Gastrocnemius medialis (tissue), 4 donors: ENCODE measurements at regions not wholly inside any gene's neighbourhood (a gene's known extent, or its start where the extent isn't known, plus 50 kb on each side); places are given as distances from the start of the nearest gene placed in this dataset.

Experiments used
- ATAC-seq, 2 donors: fragments of 150-250 bp; one replicate each; pipeline ENCODE4 v1.9.1; 2016
- DNase-seq, 2 donors: peaks; one replicate each; pipeline ENCODE4 v3.0.0-alpha.2; 2019
- H3K27ac ChIP-seq, 4 donors: fragments of 200-600 bp; sonication (generic); 1 replicate in 1 of 4; 2 replicates in 3 of 4; pipeline ENCODE4 v1.5.1; 2016 to 2018; ENCODE audit warnings: mild to moderate bottlenecking in 2 of 4, moderate library complexity in 1 of 4
- H3K27me3 ChIP-seq, 3 donors: fragments of 200-600 bp; sonication (generic) in 2 of 3; 1 replicate in 1 of 3; 2 replicates in 2 of 3; pipeline versions ENCODE4 v1.5.1 to v1.6.0; 2016 to 2019; ENCODE audit warnings: mild to moderate bottlenecking in 1 of 3, moderate library complexity in 1 of 3
- H3K36me3 ChIP-seq, 2 donors: fragments of 200-600 bp; sonication (generic) in 1 of 2; one replicate each; pipeline ENCODE4 v1.5.1; 2017 to 2018
- H3K4me1 ChIP-seq, 2 donors: fragments of 200-600 bp; sonication (generic) in 1 of 2; one replicate each; pipeline ENCODE4 v1.5.1; 2016 to 2017; ENCODE audit warnings: mild to moderate bottlenecking in 2 of 2
- H3K4me3 ChIP-seq, 4 donors: fragments of 200-600 bp; sonication (generic) in 3 of 4; 1 replicate in 1 of 4; 2 replicates in 3 of 4; pipeline ENCODE4 v1.5.1; 2016 to 2019; ENCODE audit warnings: mild to moderate bottlenecking in 2 of 4
- H3K9me3 ChIP-seq, 3 donors: fragments of 200-600 bp; sonication (generic) in 2 of 3; 1 replicate in 1 of 3; 2 replicates in 2 of 3; pipeline ENCODE4 v1.5.1; 2016 to 2019
- POLR2A ChIP-seq, 2 donors: fragments of 450-650 bp; IDR thresholded peaks; one replicate each; pipeline ENCODE4 v1.6.1; 2017; ENCODE audit warnings: antibody characterized with exemption in 2 of 2, mild to moderate bottlenecking in 2 of 2, moderate library complexity in 2 of 2
- in situ Hi-C, 4 donors: fragments of 200-750 bp; cut with MboI; loops; one replicate each; pipeline versions ENCODE4 v1.15.0 to v1.8.0; 2017; ENCODE audit warnings: low sequenced_read_pairs in 4 of 4
- intact Hi-C: fragments of 100-400 bp; cut with DNase I; formaldehyde crosslinking; loops from one replicate; pipeline ENCODE4 v1.15.1; 2023; ENCODE audit warnings: low total_unique reads
- TF ChIP-seq, protein P1 (sequence below), 5 experiments: fragments of 450-650 bp in 3 of 5; fragments of 200-600 bp in 2 of 5; sonication (generic) in 2 of 5; IDR thresholded peaks in 4 of 5; conservative IDR thresholded peaks in 1 of 5; 1 replicate in 4 of 5; 2 replicates in 1 of 5; pipeline ENCODE4 v1.5.1; 2016 to 2019; ENCODE audit warnings: antibody characterized with exemption in 5 of 5, mild to moderate bottlenecking in 3 of 5, moderate library complexity in 3 of 5

DNA sequence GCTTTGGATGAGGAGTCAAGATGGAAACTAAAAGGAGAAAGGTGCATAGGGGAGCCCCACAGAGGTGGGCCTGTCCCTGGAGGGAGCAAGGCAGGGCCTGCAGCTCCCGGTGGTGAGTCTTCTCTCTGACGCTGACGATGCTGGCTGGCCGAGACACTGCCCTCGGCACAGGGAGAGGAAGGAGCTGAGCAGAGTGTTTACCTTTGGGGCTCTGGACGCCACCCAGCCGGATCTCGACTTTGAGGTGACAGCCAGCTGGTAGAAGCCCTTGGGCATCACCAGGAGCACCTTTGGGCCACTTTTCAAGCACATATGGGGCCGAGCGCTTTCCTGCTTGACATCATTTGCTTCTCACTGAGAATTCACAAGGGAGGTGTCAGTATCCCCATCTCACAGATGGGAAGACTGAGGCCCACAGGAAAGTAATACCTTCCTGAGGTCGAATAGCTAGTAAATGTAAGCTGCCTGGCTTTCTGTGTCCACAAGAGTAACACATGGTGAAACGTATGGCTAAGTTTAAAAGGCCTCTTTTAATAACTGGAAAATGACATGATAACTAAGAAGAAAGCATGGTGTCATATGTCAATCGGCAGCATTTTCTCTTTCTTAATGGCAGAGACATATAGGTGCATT is 294.3 kb upstream of the TNRC6C start:
- TF ChIP-seq, protein P1, sequence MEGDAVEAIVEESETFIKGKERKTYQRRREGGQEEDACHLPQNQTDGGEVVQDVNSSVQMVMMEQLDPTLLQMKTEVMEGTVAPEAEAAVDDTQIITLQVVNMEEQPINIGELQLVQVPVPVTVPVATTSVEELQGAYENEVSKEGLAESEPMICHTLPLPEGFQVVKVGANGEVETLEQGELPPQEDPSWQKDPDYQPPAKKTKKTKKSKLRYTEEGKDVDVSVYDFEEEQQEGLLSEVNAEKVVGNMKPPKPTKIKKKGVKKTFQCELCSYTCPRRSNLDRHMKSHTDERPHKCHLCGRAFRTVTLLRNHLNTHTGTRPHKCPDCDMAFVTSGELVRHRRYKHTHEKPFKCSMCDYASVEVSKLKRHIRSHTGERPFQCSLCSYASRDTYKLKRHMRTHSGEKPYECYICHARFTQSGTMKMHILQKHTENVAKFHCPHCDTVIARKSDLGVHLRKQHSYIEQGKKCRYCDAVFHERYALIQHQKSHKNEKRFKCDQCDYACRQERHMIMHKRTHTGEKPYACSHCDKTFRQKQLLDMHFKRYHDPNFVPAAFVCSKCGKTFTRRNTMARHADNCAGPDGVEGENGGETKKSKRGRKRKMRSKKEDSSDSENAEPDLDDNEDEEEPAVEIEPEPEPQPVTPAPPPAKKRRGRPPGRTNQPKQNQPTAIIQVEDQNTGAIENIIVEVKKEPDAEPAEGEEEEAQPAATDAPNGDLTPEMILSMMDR (IDR thresholded peaks at IDR 0.05 in 4 of 5, conservative IDR thresholded peaks at IDR 0.05 in 1 of 5) = no peak
- no peak for TF ChIP-seq POLR2A (IDR thresholded peaks at IDR 0.05)
- Histone ChIP-seq H3K27me3 (peaks cover 0 to 3% (median 0%) of the 10 kb centered on the region in 3 donors), H3K27ac (no peak overlapping the region), H3K4me1 (no peaks in the 10 kb centered on the region), H3K36me3 (no peaks in the 10 kb centered on the region), H3K4me3 (no peak overlapping the region), H3K9me3 (no peaks in the 10 kb centered on the region)
- no peak for ATAC-seq
- intact Hi-C loops (no loop called here), in situ Hi-C loops (loop anchor here in 1 of 4 donors (25.0 kb wide), 1 partner anchor 102 kb away; no protein-coding TSS in a partner anchor)
- DNase-seq = no peak

DNA sequence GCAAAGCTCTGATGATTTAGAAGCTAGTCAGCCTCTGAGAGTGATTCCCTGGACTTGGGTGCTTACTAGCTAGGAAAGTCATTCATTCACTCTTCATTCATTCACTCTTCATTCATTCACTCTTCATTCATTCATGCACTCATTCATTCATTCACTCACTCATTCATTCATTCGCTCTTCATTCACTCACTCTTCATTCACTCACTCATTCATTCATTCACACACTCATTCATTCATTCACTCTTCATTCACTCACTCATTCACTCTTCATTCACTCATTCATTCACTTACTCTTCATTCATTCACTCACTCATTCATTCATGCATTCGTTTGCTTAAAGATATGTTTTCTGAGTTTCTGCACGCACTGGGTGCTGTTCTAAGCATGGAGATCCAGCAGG is 292.7 kb upstream of the TNRC6C start:
- Histone ChIP-seq H3K4me1 (no peaks in the 10 kb centered on the region), H3K27ac (no peak overlapping the region), H3K9me3 (no peaks in the 10 kb centered on the region), H3K36me3 (no peaks in the 10 kb centered on the region), H3K4me3 (no peak overlapping the region), H3K27me3 (no peaks in the 10 kb centered on the region)
- ATAC-seq = no peak
- TF ChIP-seq, protein P1 (IDR thresholded peaks at IDR 0.05 in 4 of 5, conservative IDR thresholded peaks at IDR 0.05 in 1 of 5) = no peak
- TF ChIP-seq POLR2A (IDR thresholded peaks at IDR 0.05) = no peak
- intact Hi-C loops (no loop called here), in situ Hi-C loops (loop anchor here in 1 of 4 donors (25.0 kb wide), 1 partner anchor 104 kb away; no protein-coding TSS in a partner anchor)
- DNase-seq = no peak

DNA sequence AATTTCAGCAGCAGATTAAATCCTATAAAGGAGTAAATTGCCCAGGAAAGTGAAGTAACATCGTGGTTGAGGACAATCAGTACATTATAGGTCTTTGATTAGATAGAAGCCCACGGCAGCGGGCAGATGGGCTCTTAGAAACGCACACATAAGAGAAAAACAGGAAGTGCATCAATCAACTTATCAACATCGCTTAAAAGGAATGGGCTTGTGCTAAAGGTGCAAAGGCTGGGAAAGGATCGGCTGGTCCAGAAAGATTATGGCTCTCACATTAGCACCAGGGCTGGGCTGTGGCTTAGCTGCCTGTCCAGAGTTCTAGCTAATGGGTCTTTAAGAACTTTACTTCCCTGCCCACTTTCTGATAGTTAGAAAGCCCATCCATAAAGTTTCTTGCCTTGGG is 292.0 kb upstream of the TNRC6C start:
- H3K9me3 ChIP-seq = no peaks in the 10 kb centered on the region
- H3K27me3 ChIP-seq = no peaks in the 10 kb centered on the region
- ATAC-seq = no peak
- no peaks in the 10 kb centered on the region for H3K4me1 ChIP-seq
- in situ Hi-C loops (loop anchor here in 1 of 4 donors (25.0 kb wide), 1 partner anchor 104 kb away; no protein-coding TSS in a partner anchor), intact Hi-C loops (no loop called here)
- no peaks in the 10 kb centered on the region for H3K36me3 ChIP-seq
- no peak overlapping the region for H3K27ac ChIP-seq
- no peak for DNase-seq
- TF ChIP-seq POLR2A (IDR thresholded peaks at IDR 0.05) = no peak
- TF ChIP-seq, protein P1 (IDR thresholded peaks at IDR 0.05 in 4 of 5, conservative IDR thresholded peaks at IDR 0.05 in 1 of 5) = no peak
- no peak overlapping the region for H3K4me3 ChIP-seq

DNA sequence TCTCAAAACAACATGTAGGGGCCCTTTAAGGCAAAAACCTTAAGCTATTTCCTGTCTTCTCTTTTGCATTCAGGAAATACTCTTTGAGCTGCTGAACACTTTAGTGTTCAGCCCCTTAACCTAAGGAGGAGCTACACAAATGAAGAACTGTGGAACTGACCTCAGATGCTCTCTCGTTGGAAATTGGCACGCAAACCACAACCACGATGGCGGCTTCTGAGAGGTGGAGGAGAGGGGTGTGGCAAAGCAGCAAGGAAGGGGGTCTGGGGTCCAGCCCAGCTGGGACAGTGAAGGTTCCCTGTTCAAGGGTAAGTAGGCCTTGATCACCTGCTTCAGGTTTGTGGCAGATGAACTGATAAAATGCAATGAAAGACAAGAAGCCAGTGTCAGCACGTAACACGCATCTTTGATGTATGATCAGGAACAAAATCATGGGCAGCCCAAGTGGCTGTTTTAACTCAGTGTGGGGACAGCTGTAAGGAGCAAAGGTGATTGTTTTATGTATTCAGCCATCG is 291.6 kb upstream of the TNRC6C start:
- no peaks in the 10 kb centered on the region for H3K36me3 ChIP-seq
- no peak for TF ChIP-seq POLR2A (IDR thresholded peaks at IDR 0.05)
- TF ChIP-seq, protein P1 (IDR thresholded peaks at IDR 0.05 in 4 of 5, conservative IDR thresholded peaks at IDR 0.05 in 1 of 5) = no peak
- in situ Hi-C loops = loop anchor here in 1 of 4 donors (25.0 kb wide), 1 partner anchor 105 kb away; no protein-coding TSS in a partner anchor
- no peak overlapping the region for H3K4me3 ChIP-seq
- H3K4me1 ChIP-seq = no peaks in the 10 kb centered on the region
- ATAC-seq (no peak), DNase-seq (no peak)
- H3K9me3 ChIP-seq = no peaks in the 10 kb centered on the region
- no peaks in the 10 kb centered on the region for H3K27me3 ChIP-seq
- intact Hi-C loops = no loop called here
- H3K27ac ChIP-seq = no peak overlapping the region
